Calu3 (cell line): ENCODE measurements at regions not wholly inside any gene's neighbourhood (a gene's known extent, or its start where the extent isn't known, plus 50 kb on each side); places are given as distances from the start of the nearest gene placed in this dataset.

Experiments used
- BruUV-seq: library from RNA; stranded (reverse); fragments of 400-500 nt; replicated peaks from 2 replicates; lab custom pipeline; 2021; lab: Mats Ljungman, UMichigan
- CTCF ChIA-PET: fragments of 300-600 bp; sonication (Branson Sonifier 250); formaldehyde crosslinking; loops from one replicate; lab custom pipeline; 2022; ENCODE audit warnings: antibody characterized with exemption; lab: Charles Lee
- DNase-seq: peaks from one replicate; pipeline ENCODE4 v3.0.0; 2022
- H3K27ac Mint-ChIP-seq: one replicate; pipeline ENCODE4 v1.8.0; 2022; ENCODE audit warnings: mixed read lengths; ENCODE audit not compliant: unreplicated experiment
- H3K27me3 Mint-ChIP-seq: one replicate; pipeline ENCODE4 v1.8.0; 2022; ENCODE audit warnings: mixed read lengths; ENCODE audit not compliant: unreplicated experiment
- H3K36me3 Mint-ChIP-seq: one replicate; pipeline ENCODE4 v1.8.0; 2022; ENCODE audit warnings: mild to moderate bottlenecking, moderate library complexity, mixed read lengths; ENCODE audit not compliant: insufficient read depth, unreplicated experiment
- H3K4me1 Mint-ChIP-seq: one replicate; pipeline ENCODE4 v1.8.0; 2022; ENCODE audit warnings: mild to moderate bottlenecking, low read depth, mixed read lengths; ENCODE audit not compliant: unreplicated experiment
- H3K4me3 Mint-ChIP-seq: one replicate; pipeline ENCODE4 v1.8.0; 2022; ENCODE audit warnings: mild to moderate bottlenecking, low read depth, moderate library complexity, mixed read lengths; ENCODE audit not compliant: unreplicated experiment
- H3K9me3 Mint-ChIP-seq: one replicate; pipeline ENCODE4 v1.8.0; 2022; ENCODE audit warnings: low read depth, mixed read lengths; ENCODE audit not compliant: unreplicated experiment
- intact Hi-C: fragments of 100-400 bp; cut with micrococcal nuclease; formaldehyde crosslinking; loops from one replicate; pipeline ENCODE4 v1.10.0; 2022; ENCODE audit not compliant: unreplicated experiment
- TF ChIP-seq, protein P1 (sequence below): fragments of 200-600 bp; IDR thresholded peaks from one replicate; pipeline ENCODE4 v1.8.0; 2022; ENCODE audit warnings: antibody characterized with exemption; ENCODE audit not compliant: unreplicated experiment

DNA sequence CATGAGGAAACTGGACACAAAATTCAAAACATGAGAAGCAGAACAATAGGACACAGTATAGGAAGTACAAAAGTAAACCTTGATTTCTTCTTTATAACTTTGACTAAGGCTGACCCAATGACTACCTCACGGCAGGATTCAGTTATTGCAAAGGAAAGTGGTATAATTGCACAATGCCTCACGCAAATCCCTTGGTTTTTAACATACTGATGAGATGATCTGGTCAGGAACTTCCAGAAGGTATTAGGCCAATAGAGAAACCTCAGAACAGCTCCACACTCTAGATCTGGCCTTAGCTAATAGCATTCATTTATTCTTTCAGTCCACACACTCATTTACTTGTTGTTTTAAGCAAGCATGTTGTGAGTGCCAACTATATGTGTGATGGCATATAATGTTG, 1526.9 kb upstream of the ACVR2A start:
- H3K27me3 Mint-ChIP-seq, result no peaks in the 10 kb centered on the region
- DNase-seq, result no peak
- no TSS peak for BruUV-seq
- intact Hi-C loops, result loop anchor here (10.0 kb wide), 2 partner anchors 207 to 273 kb away; no protein-coding TSS in a partner anchor
- no peaks in the 10 kb centered on the region for H3K36me3 Mint-ChIP-seq
- TF ChIP-seq, protein P1, sequence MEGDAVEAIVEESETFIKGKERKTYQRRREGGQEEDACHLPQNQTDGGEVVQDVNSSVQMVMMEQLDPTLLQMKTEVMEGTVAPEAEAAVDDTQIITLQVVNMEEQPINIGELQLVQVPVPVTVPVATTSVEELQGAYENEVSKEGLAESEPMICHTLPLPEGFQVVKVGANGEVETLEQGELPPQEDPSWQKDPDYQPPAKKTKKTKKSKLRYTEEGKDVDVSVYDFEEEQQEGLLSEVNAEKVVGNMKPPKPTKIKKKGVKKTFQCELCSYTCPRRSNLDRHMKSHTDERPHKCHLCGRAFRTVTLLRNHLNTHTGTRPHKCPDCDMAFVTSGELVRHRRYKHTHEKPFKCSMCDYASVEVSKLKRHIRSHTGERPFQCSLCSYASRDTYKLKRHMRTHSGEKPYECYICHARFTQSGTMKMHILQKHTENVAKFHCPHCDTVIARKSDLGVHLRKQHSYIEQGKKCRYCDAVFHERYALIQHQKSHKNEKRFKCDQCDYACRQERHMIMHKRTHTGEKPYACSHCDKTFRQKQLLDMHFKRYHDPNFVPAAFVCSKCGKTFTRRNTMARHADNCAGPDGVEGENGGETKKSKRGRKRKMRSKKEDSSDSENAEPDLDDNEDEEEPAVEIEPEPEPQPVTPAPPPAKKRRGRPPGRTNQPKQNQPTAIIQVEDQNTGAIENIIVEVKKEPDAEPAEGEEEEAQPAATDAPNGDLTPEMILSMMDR, result no peak
- H3K9me3 Mint-ChIP-seq, result no peaks in the 10 kb centered on the region
- CTCF ChIA-PET, result no interaction called here
- no peaks in the 10 kb centered on the region for H3K4me1 Mint-ChIP-seq
- H3K4me3 Mint-ChIP-seq, result no peak overlapping the region
- H3K27ac Mint-ChIP-seq, result no peak overlapping the region

GRCh38 chr2:146312899-146313298, 1531.9 kb upstream of the ACVR2A start:
- no TSS peak for BruUV-seq
- Mint-ChIP-seq H3K27me3 (no peaks in the 10 kb centered on the region), H3K4me1 (no peaks in the 10 kb centered on the region), H3K9me3 (no peaks in the 10 kb centered on the region), H3K4me3 (no peak overlapping the region), H3K36me3 (no peaks in the 10 kb centered on the region), H3K27ac (no peak overlapping the region)
- DNase-seq, result no peak
- CTCF ChIA-PET, result interaction anchor here (0.6 to 1.3 kb wide), 2 partner anchors 348 to 560 kb away, joined by 3 to 4 read pairs; no protein-coding TSS in a partner anchor
- TF ChIP-seq, protein P1, result no peak
- intact Hi-C loops, result loop anchor here (2.0 to 10.0 kb wide), 7 partner anchors 212 to 560 kb away; no protein-coding TSS in a partner anchor

GRCh38 chr2:146305164-146305563, 1539.7 kb upstream of the ACVR2A start:
- no peaks in the 10 kb centered on the region for H3K27me3 Mint-ChIP-seq
- H3K4me1 Mint-ChIP-seq, result no peaks in the 10 kb centered on the region
- H3K9me3 Mint-ChIP-seq, result peaks cover 11% of the 10 kb centered on the region
- TF ChIP-seq, protein P1, result no peak
- CTCF ChIA-PET, result no interaction called here
- DNase-seq, result no peak
- intact Hi-C loops, result no loop called here
- H3K27ac Mint-ChIP-seq, result no peak overlapping the region
- BruUV-seq, result no TSS peak
- no peak overlapping the region for H3K4me3 Mint-ChIP-seq
- no peaks in the 10 kb centered on the region for H3K36me3 Mint-ChIP-seq

GRCh38 chr2:146301287-146301686, 1543.5 kb upstream of the ACVR2A start:
- intact Hi-C loops, result no loop called here
- peaks cover 13% of the 10 kb centered on the region for H3K9me3 Mint-ChIP-seq
- TF ChIP-seq, protein P1, result no peak
- no peaks in the 10 kb centered on the region for H3K4me1 Mint-ChIP-seq
- H3K4me3 Mint-ChIP-seq, result no peak overlapping the region
- CTCF ChIA-PET, result interaction anchor here (0.6 kb wide), 1 partner anchor 226 kb away, joined by 3 read pairs; no protein-coding TSS in a partner anchor
- H3K36me3 Mint-ChIP-seq, result no peaks in the 10 kb centered on the region
- no TSS peak for BruUV-seq
- no peak overlapping the region for H3K27ac Mint-ChIP-seq
- no peaks in the 10 kb centered on the region for H3K27me3 Mint-ChIP-seq
- no peak for DNase-seq
